HG03139 (cell line): ENCODE measurements at regions not wholly inside any gene's neighbourhood (a gene's known extent, or its start where the extent isn't known, plus 50 kb on each side); places are given as distances from the start of the nearest gene placed in this dataset.
"Not testable (repeated sequence)": the region's sequence is repeated elsewhere in the genome, so short reads cannot be mapped to it uniquely, and the experiment has no call there.

Experiments
- ATAC-seq: cut with Tn5 transposase; IDR thresholded peaks from one replicate; pipeline ENCODE4 v1.9.1; 2021; ENCODE audit not compliant: unreplicated experiment

GRCh38 chr9:89854715-89855475, 250.1 kb downstream of the GADD45G start:
- ATAC-seq, result no peak

GRCh38 chr9:89856296-89856695, 251.5 kb downstream of the GADD45G start:
- ATAC-seq, result not testable (repeated sequence)

- ATAC-seq, result not testable (repeated sequence)
Measured at GRCh38 chr9:89856950-89857349, 252.1 kb downstream of the GADD45G start.

- not testable (repeated sequence) for ATAC-seq
Measured at GRCh38 chr9:89859842-89860241, 255.0 kb downstream of the GADD45G start.

- not testable (repeated sequence) for ATAC-seq
Measured at GRCh38 chr9:89861371-89861770, 256.6 kb downstream of the GADD45G start.

GRCh38 chr9:89862316-89862715, 257.5 kb downstream of the GADD45G start:
- ATAC-seq, result no peak

- no peak for ATAC-seq
Measured at GRCh38 chr9:89863141-89863540, 258.3 kb downstream of the GADD45G start.

- ATAC-seq, result no peak
Measured at GRCh38 chr9:89863837-89864236, 259.0 kb downstream of the GADD45G start.

GRCh38 chr9:89864257-89864656, 259.4 kb downstream of the GADD45G start:
- no peak for ATAC-seq

GRCh38 chr9:89864731-89865130, 259.9 kb downstream of the GADD45G start:
- no peak for ATAC-seq

- ATAC-seq, result no peak
Measured at GRCh38 chr9:89865357-89865756, 260.5 kb downstream of the GADD45G start.

GRCh38 chr9:89865981-89866380, 261.2 kb downstream of the GADD45G start:
- ATAC-seq, result no peak

GRCh38 chr9:89866701-89867100, 261.9 kb downstream of the GADD45G start:
- ATAC-seq, result no peak

- ATAC-seq, result no peak
Measured at GRCh38 chr9:89868100-89868499, 263.3 kb downstream of the GADD45G start.

GRCh38 chr9:89869793-89870580, 265.2 kb downstream of the GADD45G start:
- ATAC-seq, result no peak

GRCh38 chr9:89871871-89872331, 267.1 kb downstream of the GADD45G start:
- no peak for ATAC-seq

- no peak for ATAC-seq
Measured at GRCh38 chr9:89872426-89872912, 267.7 kb downstream of the GADD45G start.

GRCh38 chr9:89872913-89873707, 268.3 kb downstream of the GADD45G start:
- ATAC-seq, result no peak

- no peak for ATAC-seq
Measured at GRCh38 chr9:89873801-89874200, 269.0 kb downstream of the GADD45G start.

GRCh38 chr9:89874351-89875321, 269.8 kb downstream of the GADD45G start:
- no peak for ATAC-seq
